HG02759 (cell line): ENCODE measurements at regions not wholly inside any gene's neighbourhood (a gene's known extent, or its start where the extent isn't known, plus 50 kb on each side); places are given as distances from the start of the nearest gene placed in this dataset.
"Not testable (repeated sequence)": the region's sequence is repeated elsewhere in the genome, so short reads cannot be mapped to it uniquely, and the experiment has no call there.

Experiments used
- ATAC-seq: cut with Tn5 transposase; IDR thresholded peaks from one replicate; pipeline ENCODE4 v1.9.1; 2021; ENCODE audit warnings: mild to moderate bottlenecking, moderate library complexity; ENCODE audit not compliant: unreplicated experiment

DNA sequence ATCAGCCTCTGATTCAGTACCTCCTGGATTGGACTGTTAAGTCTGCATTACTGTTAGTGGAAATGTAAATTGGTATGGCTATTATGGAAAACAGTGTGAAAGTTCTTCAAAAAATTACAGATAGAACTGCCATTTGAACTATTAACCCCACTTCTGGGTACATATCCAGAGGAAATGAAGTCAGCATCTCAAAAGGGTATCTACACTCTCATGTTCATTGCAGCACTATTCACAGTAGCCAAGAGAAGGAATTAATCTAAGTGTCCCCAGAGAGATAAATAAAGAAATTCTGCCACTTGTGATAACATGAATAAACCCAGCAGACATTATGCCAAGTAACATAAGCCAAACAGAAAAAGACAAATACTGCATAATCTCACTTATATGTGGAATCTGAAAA is 676.0 kb downstream of the PLA2G4A start:
- no peak for ATAC-seq

DNA sequence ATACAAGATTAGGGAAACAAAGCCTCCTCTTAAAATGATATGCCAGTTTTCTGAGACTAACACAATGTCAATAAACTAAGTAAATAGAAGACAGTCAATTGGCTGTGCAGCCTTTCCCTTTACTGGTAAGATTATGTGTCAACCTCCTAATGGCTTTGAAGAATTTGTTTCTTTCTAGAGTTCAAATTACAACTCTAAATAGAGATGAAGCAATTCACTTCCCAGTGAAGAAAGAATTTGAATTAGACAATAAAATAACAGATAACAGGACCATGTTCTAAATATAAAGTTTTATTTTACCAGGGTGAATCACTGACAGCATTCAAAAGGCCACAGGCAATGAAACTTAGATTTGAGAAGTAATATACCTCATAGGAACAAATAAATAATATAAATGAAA is 680.3 kb downstream of the PLA2G4A start:
- no peak for ATAC-seq

DNA sequence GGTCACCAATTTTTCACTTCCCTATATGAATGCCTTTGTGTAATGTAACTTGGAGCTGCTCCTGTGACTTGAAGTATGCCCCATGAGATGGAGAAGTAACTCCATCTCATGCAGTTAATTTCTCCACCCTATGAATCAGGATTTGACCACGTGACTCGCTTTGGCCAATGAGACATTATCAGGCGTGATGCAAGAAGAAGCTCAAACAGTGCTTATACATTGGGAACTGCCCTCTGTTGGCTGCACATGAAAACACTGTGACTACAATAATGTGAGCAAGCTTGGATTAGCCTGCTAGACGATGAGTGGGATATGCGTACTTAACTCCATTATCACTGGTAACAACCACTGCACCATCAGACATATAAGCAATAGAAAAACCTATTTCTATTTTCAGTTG is 684.4 kb downstream of the PLA2G4A start:
- ATAC-seq, result no peak

DNA sequence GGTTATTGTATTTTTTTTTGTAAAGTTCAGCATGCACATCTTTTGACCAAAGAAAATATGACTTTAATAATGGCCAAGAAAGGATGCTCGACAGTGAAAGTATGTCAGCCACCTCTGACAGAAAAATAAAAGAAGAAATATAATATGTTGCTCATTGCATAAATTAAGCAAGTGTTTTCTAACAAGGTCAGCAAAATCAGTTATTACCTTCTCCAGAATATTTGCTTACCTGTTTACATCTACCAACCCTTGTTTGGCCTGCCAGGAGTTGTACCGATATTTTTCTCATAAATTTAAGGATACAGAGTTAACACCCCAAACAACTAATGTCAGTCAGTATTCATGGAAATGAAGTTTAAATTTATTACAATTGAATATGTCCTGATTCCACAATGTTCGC is 685.4 kb downstream of the PLA2G4A start:
- ATAC-seq, result no peak

GRCh38 chr1:187516874-187517273 is 688.1 kb downstream of the PLA2G4A start:
- ATAC-seq, result no peak

DNA sequence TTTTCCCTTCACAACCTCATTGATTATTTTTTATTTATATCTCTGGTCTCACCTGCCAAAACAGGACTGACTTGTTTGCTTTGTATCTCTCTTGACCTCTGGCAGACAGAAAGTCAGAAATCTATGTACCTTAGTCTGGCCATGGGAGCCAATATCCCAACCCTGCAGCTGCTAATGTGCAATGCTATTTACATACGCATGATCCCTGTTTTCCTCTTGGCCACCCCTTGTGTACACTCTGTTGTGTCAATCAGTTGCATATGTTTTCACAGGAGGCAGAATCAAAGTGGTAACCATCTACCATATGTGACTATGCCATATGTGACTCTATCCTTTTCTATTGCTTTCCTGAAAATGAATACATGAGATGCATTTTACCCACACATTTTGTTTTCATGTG is 688.8 kb downstream of the PLA2G4A start:
- no peak for ATAC-seq

DNA sequence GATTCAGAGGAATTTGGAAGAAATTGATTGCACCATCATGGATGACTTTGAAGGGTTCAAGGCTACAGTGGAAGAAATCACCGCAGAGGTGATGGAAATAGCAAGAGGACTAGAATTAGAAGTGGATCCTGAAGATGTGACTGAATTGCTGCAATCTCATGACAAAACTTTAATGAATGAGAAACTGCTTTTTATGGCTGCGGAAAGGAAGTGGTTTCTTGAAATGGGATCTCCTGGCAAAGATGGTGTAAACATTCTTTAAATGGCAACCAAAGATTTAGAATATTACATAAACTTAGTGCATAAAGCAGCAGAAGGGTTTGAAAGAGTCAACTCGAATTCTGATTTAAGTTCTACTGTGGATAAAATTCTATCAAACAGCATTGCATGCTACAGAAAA is 698.6 kb downstream of the PLA2G4A start:
- no peak for ATAC-seq

- no peak for ATAC-seq
Observed at GRCh38 chr1:187537936-187538335, 709.2 kb downstream of the PLA2G4A start.

DNA sequence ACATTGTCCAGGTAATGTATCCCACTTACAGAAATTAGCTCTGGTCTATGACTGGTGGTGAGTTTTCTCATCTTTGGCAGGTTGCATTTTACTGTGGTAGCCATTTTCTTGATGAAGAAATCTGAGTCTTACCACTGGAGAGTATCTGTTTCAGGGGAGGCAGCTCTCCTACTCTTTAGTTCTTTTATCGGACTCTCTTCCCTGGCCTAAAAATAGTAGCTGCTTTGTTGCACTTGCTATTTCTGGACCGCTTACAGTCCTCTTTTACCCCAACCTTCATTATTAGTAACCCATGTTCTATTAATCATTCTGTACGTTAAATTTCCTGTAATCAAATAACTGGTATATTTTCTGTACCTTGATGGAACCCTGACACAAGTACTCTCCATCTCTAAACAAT is 720.8 kb downstream of the PLA2G4A start:
- ATAC-seq, result no peak

- no peak for ATAC-seq
Observed at GRCh38 chr1:187551061-187551460, 722.3 kb downstream of the PLA2G4A start.

GRCh38 chr1:187563191-187563590 is 734.4 kb downstream of the PLA2G4A start:
- ATAC-seq, result no peak

- ATAC-seq, result no peak
Observed at GRCh38 chr1:187566354-187566753, 737.6 kb downstream of the PLA2G4A start.

GRCh38 chr1:187568067-187568466 is 739.3 kb downstream of the PLA2G4A start:
- ATAC-seq, result no peak

GRCh38 chr1:187570166-187570565 is 741.4 kb downstream of the PLA2G4A start:
- ATAC-seq, result no peak

- no peak for ATAC-seq
Observed at GRCh38 chr1:187577610-187578009, 748.9 kb downstream of the PLA2G4A start.

GRCh38 chr1:187588917-187589316 is 760.2 kb downstream of the PLA2G4A start:
- ATAC-seq, result no peak

- ATAC-seq, result no peak
Observed at GRCh38 chr1:187605736-187606135, 777.0 kb downstream of the PLA2G4A start.

DNA sequence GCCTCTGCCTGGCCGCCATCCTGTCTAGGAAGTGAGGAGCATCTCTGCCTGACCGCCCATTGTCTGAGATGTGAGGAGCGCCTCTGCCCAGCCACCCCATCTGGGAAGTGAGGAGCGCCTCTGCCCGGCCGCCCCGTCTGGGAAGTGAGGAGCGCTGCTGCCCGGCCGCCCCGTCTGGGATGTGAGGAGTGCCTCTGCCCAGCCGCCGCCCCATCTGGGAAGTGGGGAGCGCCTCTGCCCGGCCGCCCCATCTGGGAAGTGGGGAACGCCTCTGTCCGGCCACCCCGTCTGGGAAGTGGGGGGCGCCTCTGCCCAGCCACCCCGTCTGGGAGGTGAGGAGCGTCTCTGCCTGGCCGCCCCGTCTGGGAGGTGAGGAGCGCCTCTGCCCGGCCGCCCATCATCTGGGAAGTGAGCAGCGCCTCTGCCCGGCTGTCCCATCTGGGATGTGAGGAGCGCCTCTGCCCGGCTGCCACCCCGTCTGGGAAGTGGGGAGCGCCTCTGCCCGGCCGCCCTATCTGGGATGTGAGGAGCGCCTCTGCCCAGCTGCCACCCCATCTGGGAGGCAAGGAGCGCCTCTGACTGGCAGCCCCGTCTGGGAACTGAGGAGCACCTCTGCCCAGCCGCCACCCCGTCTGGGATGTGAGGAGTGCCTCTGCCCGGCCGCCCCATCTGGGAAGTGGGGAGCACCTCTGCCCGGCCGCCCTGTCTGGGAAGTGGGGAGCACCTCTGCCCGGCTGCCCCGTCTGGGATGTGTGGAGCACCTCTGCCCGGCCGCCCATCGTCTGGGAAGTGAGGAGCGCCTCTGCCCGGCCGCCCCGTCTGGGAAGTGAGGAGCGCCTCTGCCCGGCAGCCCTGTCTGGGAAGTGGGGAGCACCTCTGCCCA is 787.3 kb downstream of the PLA2G4A start:
- not testable (repeated sequence) for ATAC-seq

- ATAC-seq, result not testable (repeated sequence)
Observed at GRCh38 chr1:187616830-187617229, 788.1 kb downstream of the PLA2G4A start.

- ATAC-seq, result no peak
Observed at GRCh38 chr1:187617776-187618175, 789.0 kb downstream of the PLA2G4A start.

GRCh38 chr1:187619175-187619574 is 790.4 kb downstream of the PLA2G4A start:
- ATAC-seq, result no peak

DNA sequence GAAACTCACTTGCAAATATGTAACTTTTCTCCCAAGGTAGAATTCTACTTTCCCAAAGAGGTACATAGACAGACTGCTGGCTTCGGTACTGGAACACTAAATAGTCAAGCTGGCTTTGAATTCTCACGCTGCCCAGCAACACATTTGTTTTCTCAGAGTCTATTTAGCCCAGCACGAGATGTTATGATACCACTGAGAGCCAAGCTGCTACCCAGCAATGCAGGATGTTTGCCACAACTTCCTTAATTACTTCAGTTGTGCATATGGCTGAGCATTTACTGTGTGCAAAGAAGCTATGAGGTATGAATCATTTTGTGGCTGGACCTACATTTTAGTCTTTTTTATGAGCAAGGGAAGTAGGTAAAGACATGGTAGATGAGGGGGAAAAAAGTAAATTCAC is 793.2 kb downstream of the PLA2G4A start:
- no peak for ATAC-seq

- ATAC-seq, result no peak
Observed at GRCh38 chr1:187622545-187622944, 793.8 kb downstream of the PLA2G4A start.
